GM06990 (cell line): ENCODE measurements at regions not wholly inside any gene's neighbourhood (a gene's known extent, or its start where the extent isn't known, plus 50 kb on each side); places are given as distances from the start of the nearest gene placed in this dataset.
"Not testable (repeated sequence)": the region's sequence is repeated elsewhere in the genome, so short reads cannot be mapped to it uniquely, and the experiment has no call there.

Experiments used
- DNase-seq: peaks from one replicate; pipeline ENCODE4 v3.0.0-alpha.2; 2011; ENCODE audit not compliant: insufficient read length; ENCODE audit errors: extremely low read depth
- H3K27me3 ChIP-seq: replicated peaks from 2 replicates; pipeline ENCODE4 v1.6.0; 2011; ENCODE audit warnings: low read length; ENCODE audit not compliant: control insufficient read depth, insufficient read depth
- H3K36me3 ChIP-seq: 2 replicates; pipeline ENCODE4 v1.5.1; 2011; ENCODE audit warnings: low read length; ENCODE audit not compliant: control insufficient read depth, insufficient read depth
- H3K4me3 ChIP-seq: replicated peaks from 2 replicates; pipeline ENCODE4 v1.5.1; 2011; ENCODE audit warnings: low read depth, mild to moderate bottlenecking, control low read depth, low read length
- CTCF ChIP-seq: IDR thresholded peaks from 2 replicates; pipeline ENCODE4 v1.5.1; 2011; ENCODE audit warnings: low read length, control low read depth, mild to moderate bottlenecking, inconsistent platforms; ENCODE audit not compliant: insufficient read depth, poor library complexity, severe bottlenecking

GRCh38 chr3:163196815-163197374, 1700.3 kb downstream of the OTOL1 start:
- DNase-seq: no peak
- Histone ChIP-seq H3K4me3 (no peak overlapping the region), H3K36me3 (no peaks in the 10 kb centered on the region), H3K27me3 (no peaks in the 10 kb centered on the region)
- no peak for TF ChIP-seq CTCF

GRCh38 chr3:163196245-163196644, 1699.6 kb downstream of the OTOL1 start:
- Histone ChIP-seq H3K4me3 (no peak overlapping the region), H3K27me3 (no peaks in the 10 kb centered on the region), H3K36me3 (no peaks in the 10 kb centered on the region)
- TF ChIP-seq CTCF: no peak
- no peak for DNase-seq

GRCh38 chr3:163185721-163186350, 1689.2 kb downstream of the OTOL1 start:
- no peak for TF ChIP-seq CTCF
- Histone ChIP-seq H3K27me3 (no peaks in the 10 kb centered on the region), H3K4me3 (no peak overlapping the region), H3K36me3 (no peaks in the 10 kb centered on the region)
- no peak for DNase-seq

- Histone ChIP-seq H3K4me3 (no peak overlapping the region), H3K27me3 (no peaks in the 10 kb centered on the region), H3K36me3 (no peaks in the 10 kb centered on the region)
- no peak for DNase-seq
- no peak for TF ChIP-seq CTCF
Observed at GRCh38 chr3:163175970-163176369, 1679.4 kb downstream of the OTOL1 start.

- H3K27me3 ChIP-seq, H3K4me3 ChIP-seq, DNase-seq, H3K36me3 ChIP-seq: not testable (repeated sequence)
Observed at GRCh38 chr3:163172513-163172912, 1675.9 kb downstream of the OTOL1 start.

GRCh38 chr3:163166197-163166596, 1669.6 kb downstream of the OTOL1 start:
- Histone ChIP-seq H3K27me3 (no peaks in the 10 kb centered on the region), H3K4me3 (no peak overlapping the region), H3K36me3 (no peaks in the 10 kb centered on the region)
- DNase-seq: no peak
- TF ChIP-seq CTCF: no peak
